B cell (primary cell): ENCODE measurements at regions not wholly inside any gene's neighbourhood (a gene's known extent, or its start where the extent isn't known, plus 50 kb on each side); places are given as distances from the start of the nearest gene placed in this dataset.

ENCODE experiments used
- EZH2 ChIP-seq: IDR thresholded peaks from 2 replicates; pipeline ENCODE4 v1.6.1; 2012; ENCODE audit warnings: borderline replicate concordance, low read depth, mild to moderate bottlenecking, moderate library complexity, low read length; ENCODE audit not compliant: insufficient read depth, poor library complexity, severe bottlenecking
- TF ChIP-seq, protein P1 (sequence below): fragments of 200-600 bp; IDR thresholded peaks from one replicate; pipeline ENCODE4 v1.8.0; 2022; ENCODE audit warnings: antibody characterized with exemption, mild to moderate bottlenecking

DNA sequence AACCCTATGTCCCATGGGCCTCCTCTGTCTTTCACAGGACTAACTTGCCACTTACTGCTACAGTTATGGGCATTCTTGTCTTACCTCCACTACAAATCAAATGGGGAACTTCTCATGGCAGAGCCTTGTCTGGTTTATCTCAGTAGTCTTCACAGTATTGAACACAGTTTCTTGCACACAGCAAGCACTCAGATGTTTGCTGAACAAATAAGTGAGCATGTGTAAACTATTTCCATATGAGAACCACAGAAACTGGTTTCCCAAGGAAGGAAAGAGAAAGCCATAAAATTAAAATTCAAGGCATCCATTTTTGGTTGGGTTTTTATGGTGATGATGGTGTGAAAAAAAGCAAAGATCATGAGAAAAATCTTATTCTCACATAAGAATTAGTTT is 189.2 kb downstream of the MEX3B start:
- TF ChIP-seq, protein P1, sequence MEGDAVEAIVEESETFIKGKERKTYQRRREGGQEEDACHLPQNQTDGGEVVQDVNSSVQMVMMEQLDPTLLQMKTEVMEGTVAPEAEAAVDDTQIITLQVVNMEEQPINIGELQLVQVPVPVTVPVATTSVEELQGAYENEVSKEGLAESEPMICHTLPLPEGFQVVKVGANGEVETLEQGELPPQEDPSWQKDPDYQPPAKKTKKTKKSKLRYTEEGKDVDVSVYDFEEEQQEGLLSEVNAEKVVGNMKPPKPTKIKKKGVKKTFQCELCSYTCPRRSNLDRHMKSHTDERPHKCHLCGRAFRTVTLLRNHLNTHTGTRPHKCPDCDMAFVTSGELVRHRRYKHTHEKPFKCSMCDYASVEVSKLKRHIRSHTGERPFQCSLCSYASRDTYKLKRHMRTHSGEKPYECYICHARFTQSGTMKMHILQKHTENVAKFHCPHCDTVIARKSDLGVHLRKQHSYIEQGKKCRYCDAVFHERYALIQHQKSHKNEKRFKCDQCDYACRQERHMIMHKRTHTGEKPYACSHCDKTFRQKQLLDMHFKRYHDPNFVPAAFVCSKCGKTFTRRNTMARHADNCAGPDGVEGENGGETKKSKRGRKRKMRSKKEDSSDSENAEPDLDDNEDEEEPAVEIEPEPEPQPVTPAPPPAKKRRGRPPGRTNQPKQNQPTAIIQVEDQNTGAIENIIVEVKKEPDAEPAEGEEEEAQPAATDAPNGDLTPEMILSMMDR, result no peak
- TF ChIP-seq EZH2, result no peak
